GM23338 (cell line): ENCODE measurements at regions not wholly inside any gene's neighbourhood (a gene's known extent, or its start where the extent isn't known, plus 50 kb on each side); places are given as distances from the start of the nearest gene placed in this dataset.

Experiments
- ATAC-seq: fragments of 200-7000 bp; cut with Tn5 transposase; 3 replicates; pipeline ENCODE4 v1.9.1; 2020
- DNase-seq: peaks from one replicate; pipeline ENCODE4 v3.0.0-alpha.2; 2015; ENCODE audit warnings: low spot score
- H2AFZ ChIP-seq: fragments of 200-600 bp; sonication (generic); 2 replicates; pipeline ENCODE4 v1.8.0; 2016; ENCODE audit warnings: antibody characterized with exemption, mild to moderate bottlenecking, moderate library complexity
- H3F3A ChIP-seq: fragments of 200-600 bp; sonication (generic); replicated peaks from 2 replicates; pipeline ENCODE4 v1.8.0; 2017; ENCODE audit warnings: antibody characterized with exemption, mixed run types, low read depth
- H3K27ac ChIP-seq: fragments of 200-600 bp; sonication (generic); 2 replicates; pipeline ENCODE4 v1.6.1; 2016; ENCODE audit warnings: low read depth
- H3K27me3 ChIP-seq: fragments of 200-600 bp; sonication (generic); 2 replicates; pipeline ENCODE4 v1.8.0; 2016; ENCODE audit warnings: mild to moderate bottlenecking, mixed run types, moderate library complexity; ENCODE audit not compliant: insufficient read depth
- H3K36me3 ChIP-seq: fragments of 200-600 bp; sonication (generic); 2 replicates; pipeline ENCODE4 v1.8.0; 2016; ENCODE audit warnings: mild to moderate bottlenecking; ENCODE audit not compliant: insufficient read depth
- H3K4me1 ChIP-seq: fragments of 200-600 bp; sonication (generic); 2 replicates; pipeline ENCODE4 v1.8.0; 2016; ENCODE audit warnings: mild to moderate bottlenecking, moderate library complexity; ENCODE audit not compliant: insufficient read depth
- H3K4me2 ChIP-seq: fragments of 200-600 bp; sonication (generic); 2 replicates; pipeline ENCODE4 v1.7.1; 2017; ENCODE audit warnings: mixed run types
- H3K4me3 ChIP-seq: fragments of 200-600 bp; sonication (generic); 2 replicates; pipeline ENCODE4 v1.6.1; 2016; ENCODE audit warnings: mixed run types
- H3K79me2 ChIP-seq: fragments of 200-600 bp; sonication (generic); replicated peaks from 2 replicates; pipeline ENCODE4 v1.8.0; 2017; ENCODE audit warnings: mild to moderate bottlenecking; ENCODE audit not compliant: insufficient read depth
- H3K9me2 ChIP-seq: fragments of 200-600 bp; sonication (generic); 2 replicates; pipeline ENCODE4 v1.8.0; 2017; ENCODE audit not compliant: insufficient read depth
- H4K20me1 ChIP-seq: fragments of 200-600 bp; sonication (generic); replicated peaks from 2 replicates; pipeline ENCODE4 v1.8.0; 2017; ENCODE audit warnings: mild to moderate bottlenecking; ENCODE audit not compliant: insufficient read depth
- H3K27ac Mint-ChIP-seq: 2 replicates; pipeline ENCODE4 v1.8.0; 2020; ENCODE audit warnings: inconsistent platforms, mild to moderate bottlenecking, moderate library complexity, mixed read lengths
- H3K27me3 Mint-ChIP-seq: 3 replicates; pipeline ENCODE4 v1.8.0; 2022; ENCODE audit warnings: low read depth, mild to moderate bottlenecking, moderate library complexity, mixed read lengths, inconsistent platforms; ENCODE audit not compliant: insufficient read depth, poor library complexity
- H3K36me3 Mint-ChIP-seq: 3 replicates; pipeline ENCODE4 v1.8.0; 2021; ENCODE audit warnings: low read depth, mild to moderate bottlenecking, inconsistent platforms, moderate library complexity, mixed read lengths
- H3K4me1 Mint-ChIP-seq: 3 replicates; pipeline ENCODE4 v1.8.0; 2020; ENCODE audit warnings: mild to moderate bottlenecking, inconsistent platforms, mixed read lengths
- H3K4me3 Mint-ChIP-seq: 3 replicates; pipeline ENCODE4 v1.8.0; 2021; ENCODE audit warnings: moderate library complexity, mild to moderate bottlenecking, inconsistent platforms, mixed read lengths
- H3K9me3 Mint-ChIP-seq: 3 replicates; pipeline ENCODE4 v1.8.0; 2020; ENCODE audit warnings: moderate library complexity, mild to moderate bottlenecking, inconsistent platforms, mixed read lengths
- CREB1 ChIP-seq: fragments of 250-450 bp; sonication (Bioruptor Pico); IDR thresholded peaks from 2 replicates; pipeline ENCODE4 v1.5.0; 2020; ENCODE audit warnings: low read depth, mild to moderate bottlenecking, moderate library complexity
- CTCF ChIP-seq, 2 experiments: fragments of 200-600 bp in 1 of 2; sonication (generic) in 1 of 2; conservative IDR thresholded peaks; 2 replicates each; pipeline versions ENCODE4 v1.5.1 to v1.6.1; 2016 to 2017; ENCODE audit warnings: antibody characterized with exemption in 2 of 2, low read depth in 2 of 2, mild to moderate bottlenecking in 2 of 2, moderate library complexity in 1 of 2
- ETS1 ChIP-seq: IDR thresholded peaks from 2 replicates; pipeline ENCODE4 v1.6.1; 2016; ENCODE audit warnings: antibody characterized with exemption
- EZH2 ChIP-seq: fragments of 200-600 bp; sonication (generic); IDR thresholded peaks from one replicate; pipeline ENCODE4 v1.8.0; 2017; ENCODE audit warnings: antibody characterized with exemption, mild to moderate bottlenecking, low read depth; ENCODE audit not compliant: unreplicated experiment
- EZH2phosphoT487 ChIP-seq: fragments of 200-600 bp; sonication (generic); IDR thresholded peaks from one replicate; pipeline ENCODE4 v1.8.1; 2018; ENCODE audit warnings: antibody characterized with exemption; ENCODE audit not compliant: unreplicated experiment
- JUNB ChIP-seq: IDR thresholded peaks from one replicate; pipeline ENCODE4 v1.6.1; 2016; ENCODE audit warnings: antibody characterized with exemption; ENCODE audit not compliant: unreplicated experiment
- NANOG ChIP-seq: IDR thresholded peaks from 2 replicates; pipeline ENCODE4 v1.6.1; 2016; ENCODE audit warnings: antibody characterized with exemption, borderline replicate concordance
- POLR2AphosphoS5 ChIP-seq: IDR thresholded peaks from 2 replicates; pipeline ENCODE4 v1.6.1; 2016; ENCODE audit warnings: antibody characterized with exemption, low read depth
- STAT1 ChIP-seq: IDR thresholded peaks from one replicate; pipeline ENCODE4 v1.6.1; 2016; ENCODE audit warnings: antibody characterized with exemption; ENCODE audit not compliant: unreplicated experiment
- ZNF114 ChIP-seq: fragments of 250-450 bp; sonication (Bioruptor Pico); IDR thresholded peaks from 2 replicates; pipeline ENCODE4 v1.5.0; 2020; ENCODE audit warnings: mild to moderate bottlenecking, moderate library complexity
- ZNF331 ChIP-seq: fragments of 250-450 bp; sonication (Bioruptor Pico); IDR thresholded peaks from 2 replicates; pipeline ENCODE4 v1.5.0; 2020; ENCODE audit warnings: low read depth, mild to moderate bottlenecking, moderate library complexity
- TF ChIP-seq, protein P1 (sequence below): fragments of 250-450 bp; sonication (Bioruptor Pico); IDR thresholded peaks from 2 replicates; pipeline ENCODE4 v1.5.0; 2020; ENCODE audit warnings: mild to moderate bottlenecking, moderate library complexity
- TF ChIP-seq, protein P2 (sequence below): IDR thresholded peaks from one replicate; pipeline ENCODE4 v1.6.1; 2018; ENCODE audit warnings: antibody characterized with exemption; ENCODE audit not compliant: unreplicated experiment

GRCh38 chr2:111626037-111626864 is 257.7 kb downstream of the ANAPC1 start:
- ATAC-seq = no peak
- no peak for TF ChIP-seq CREB1
- TF ChIP-seq STAT1 = no peak
- TF ChIP-seq POLR2AphosphoS5 = no peak
- TF ChIP-seq, protein P1, sequence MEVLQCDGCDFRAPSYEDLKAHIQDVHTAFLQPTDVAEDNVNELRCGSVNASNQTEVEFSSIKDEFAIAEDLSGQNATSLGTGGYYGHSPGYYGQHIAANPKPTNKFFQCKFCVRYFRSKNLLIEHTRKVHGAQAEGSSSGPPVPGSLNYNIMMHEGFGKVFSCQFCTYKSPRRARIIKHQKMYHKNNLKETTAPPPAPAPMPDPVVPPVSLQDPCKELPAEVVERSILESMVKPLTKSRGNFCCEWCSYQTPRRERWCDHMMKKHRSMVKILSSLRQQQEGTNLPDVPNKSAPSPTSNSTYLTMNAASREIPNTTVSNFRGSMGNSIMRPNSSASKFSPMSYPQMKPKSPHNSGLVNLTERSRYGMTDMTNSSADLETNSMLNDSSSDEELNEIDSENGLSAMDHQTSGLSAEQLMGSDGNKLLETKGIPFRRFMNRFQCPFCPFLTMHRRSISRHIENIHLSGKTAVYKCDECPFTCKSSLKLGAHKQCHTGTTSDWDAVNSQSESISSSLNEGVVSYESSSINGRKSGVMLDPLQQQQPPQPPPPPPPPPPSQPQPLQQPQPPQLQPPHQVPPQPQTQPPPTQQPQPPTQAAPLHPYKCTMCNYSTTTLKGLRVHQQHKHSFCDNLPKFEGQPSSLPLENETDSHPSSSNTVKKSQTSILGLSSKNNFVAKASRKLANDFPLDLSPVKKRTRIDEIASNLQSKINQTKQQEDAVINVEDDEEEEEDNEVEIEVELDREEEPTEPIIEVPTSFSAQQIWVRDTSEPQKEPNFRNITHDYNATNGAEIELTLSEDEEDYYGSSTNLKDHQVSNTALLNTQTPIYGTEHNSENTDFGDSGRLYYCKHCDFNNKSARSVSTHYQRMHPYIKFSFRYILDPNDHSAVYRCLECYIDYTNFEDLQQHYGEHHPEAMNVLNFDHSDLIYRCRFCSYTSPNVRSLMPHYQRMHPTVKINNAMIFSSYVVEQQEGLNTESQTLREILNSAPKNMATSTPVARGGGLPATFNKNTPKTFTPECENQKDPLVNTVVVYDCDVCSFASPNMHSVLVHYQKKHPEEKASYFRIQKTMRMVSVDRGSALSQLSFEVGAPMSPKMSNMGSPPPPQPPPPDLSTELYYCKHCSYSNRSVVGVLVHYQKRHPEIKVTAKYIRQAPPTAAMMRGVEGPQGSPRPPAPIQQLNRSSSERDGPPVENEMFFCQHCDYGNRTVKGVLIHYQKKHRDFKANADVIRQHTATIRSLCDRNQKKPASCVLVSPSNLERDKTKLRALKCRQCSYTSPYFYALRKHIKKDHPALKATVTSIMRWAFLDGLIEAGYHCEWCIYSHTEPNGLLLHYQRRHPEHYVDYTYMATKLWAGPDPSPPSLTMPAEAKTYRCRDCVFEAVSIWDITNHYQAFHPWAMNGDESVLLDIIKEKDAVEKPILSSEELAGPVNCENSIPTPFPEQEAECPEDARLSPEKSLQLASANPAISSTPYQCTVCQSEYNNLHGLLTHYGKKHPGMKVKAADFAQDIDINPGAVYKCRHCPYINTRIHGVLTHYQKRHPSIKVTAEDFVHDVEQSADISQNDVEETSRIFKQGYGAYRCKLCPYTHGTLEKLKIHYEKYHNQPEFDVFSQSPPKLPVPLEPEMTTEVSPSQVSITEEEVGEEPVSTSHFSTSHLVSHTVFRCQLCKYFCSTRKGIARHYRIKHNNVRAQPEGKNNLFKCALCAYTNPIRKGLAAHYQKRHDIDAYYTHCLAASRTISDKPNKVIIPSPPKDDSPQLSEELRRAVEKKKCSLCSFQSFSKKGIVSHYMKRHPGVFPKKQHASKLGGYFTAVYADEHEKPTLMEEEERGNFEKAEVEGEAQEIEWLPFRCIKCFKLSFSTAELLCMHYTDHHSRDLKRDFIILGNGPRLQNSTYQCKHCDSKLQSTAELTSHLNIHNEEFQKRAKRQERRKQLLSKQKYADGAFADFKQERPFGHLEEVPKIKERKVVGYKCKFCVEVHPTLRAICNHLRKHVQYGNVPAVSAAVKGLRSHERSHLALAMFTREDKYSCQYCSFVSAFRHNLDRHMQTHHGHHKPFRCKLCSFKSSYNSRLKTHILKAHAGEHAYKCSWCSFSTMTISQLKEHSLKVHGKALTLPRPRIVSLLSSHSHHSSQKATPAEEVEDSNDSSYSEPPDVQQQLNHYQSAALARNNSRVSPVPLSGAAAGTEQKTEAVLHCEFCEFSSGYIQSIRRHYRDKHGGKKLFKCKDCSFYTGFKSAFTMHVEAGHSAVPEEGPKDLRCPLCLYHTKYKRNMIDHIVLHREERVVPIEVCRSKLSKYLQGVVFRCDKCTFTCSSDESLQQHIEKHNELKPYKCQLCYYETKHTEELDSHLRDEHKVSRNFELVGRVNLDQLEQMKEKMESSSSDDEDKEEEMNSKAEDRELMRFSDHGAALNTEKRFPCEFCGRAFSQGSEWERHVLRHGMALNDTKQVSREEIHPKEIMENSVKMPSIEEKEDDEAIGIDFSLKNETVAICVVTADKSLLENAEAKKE = no peak
- TF ChIP-seq, protein P2, sequence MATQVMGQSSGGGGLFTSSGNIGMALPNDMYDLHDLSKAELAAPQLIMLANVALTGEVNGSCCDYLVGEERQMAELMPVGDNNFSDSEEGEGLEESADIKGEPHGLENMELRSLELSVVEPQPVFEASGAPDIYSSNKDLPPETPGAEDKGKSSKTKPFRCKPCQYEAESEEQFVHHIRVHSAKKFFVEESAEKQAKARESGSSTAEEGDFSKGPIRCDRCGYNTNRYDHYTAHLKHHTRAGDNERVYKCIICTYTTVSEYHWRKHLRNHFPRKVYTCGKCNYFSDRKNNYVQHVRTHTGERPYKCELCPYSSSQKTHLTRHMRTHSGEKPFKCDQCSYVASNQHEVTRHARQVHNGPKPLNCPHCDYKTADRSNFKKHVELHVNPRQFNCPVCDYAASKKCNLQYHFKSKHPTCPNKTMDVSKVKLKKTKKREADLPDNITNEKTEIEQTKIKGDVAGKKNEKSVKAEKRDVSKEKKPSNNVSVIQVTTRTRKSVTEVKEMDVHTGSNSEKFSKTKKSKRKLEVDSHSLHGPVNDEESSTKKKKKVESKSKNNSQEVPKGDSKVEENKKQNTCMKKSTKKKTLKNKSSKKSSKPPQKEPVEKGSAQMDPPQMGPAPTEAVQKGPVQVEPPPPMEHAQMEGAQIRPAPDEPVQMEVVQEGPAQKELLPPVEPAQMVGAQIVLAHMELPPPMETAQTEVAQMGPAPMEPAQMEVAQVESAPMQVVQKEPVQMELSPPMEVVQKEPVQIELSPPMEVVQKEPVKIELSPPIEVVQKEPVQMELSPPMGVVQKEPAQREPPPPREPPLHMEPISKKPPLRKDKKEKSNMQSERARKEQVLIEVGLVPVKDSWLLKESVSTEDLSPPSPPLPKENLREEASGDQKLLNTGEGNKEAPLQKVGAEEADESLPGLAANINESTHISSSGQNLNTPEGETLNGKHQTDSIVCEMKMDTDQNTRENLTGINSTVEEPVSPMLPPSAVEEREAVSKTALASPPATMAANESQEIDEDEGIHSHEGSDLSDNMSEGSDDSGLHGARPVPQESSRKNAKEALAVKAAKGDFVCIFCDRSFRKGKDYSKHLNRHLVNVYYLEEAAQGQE = no peak
- no peak for TF ChIP-seq ZNF331 (CRISPR knock-in tag)
- no peak for TF ChIP-seq ETS1
- TF ChIP-seq CTCF (conservative IDR thresholded peaks at IDR 0.05; ENCODE audit: low read depth in 2 of 2) = no peak
- TF ChIP-seq EZH2 = no peak
- no peak for TF ChIP-seq JUNB
- no peak for TF ChIP-seq EZH2phosphoT487
- TF ChIP-seq NANOG = no peak
- no peak for TF ChIP-seq ZNF114 (CRISPR knock-in tag)
- no peak overlapping the region for H3K4me3 ChIP-seq

More at GRCh38 chr2:111626037-111626864, 257.7 kb downstream of the ANAPC1 start:
- Histone ChIP-seq H2AFZ (no peak overlapping the region), H3K27ac (no peak overlapping the region), H3K4me2 (no peak overlapping the region), H3K27me3 (no peaks in the 10 kb centered on the region), H3F3A (no peaks in the 10 kb centered on the region), H4K20me1 (no peaks in the 10 kb centered on the region), H3K36me3 (0 out of 2 replicates have a peak, but pooled peaks cover 5% of the 10 kb centered on the region), H3K4me1 (no peaks in the 10 kb centered on the region), H3K79me2 (no peaks in the 10 kb centered on the region), H3K9me2 (peaks cover 1% of the 10 kb centered on the region; the same call in 1 of the 2 replicates)
- DNase-seq = no peak
- H3K27me3 Mint-ChIP-seq = no peaks in the 10 kb centered on the region
- no peak overlapping the region for H3K27ac Mint-ChIP-seq
- H3K9me3 Mint-ChIP-seq = peaks cover 36% of the 10 kb centered on the region
- H3K36me3 Mint-ChIP-seq = peaks cover 21% of the 10 kb centered on the region; the same call in 2 of the 3 replicates
- H3K4me1 Mint-ChIP-seq = no peaks in the 10 kb centered on the region
- H3K4me3 Mint-ChIP-seq = no peak overlapping the region
